Heart right ventricle (tissue), 16 donors: ENCODE measurements at regions not wholly inside any gene's neighbourhood (a gene's known extent, or its start where the extent isn't known, plus 50 kb on each side); places are given as distances from the start of the nearest gene placed in this dataset.

Source experiments
- ATAC-seq, 8 donors: fragments of 200-7000 bp; cut with Tn5 transposase; one replicate each; pipeline ENCODE4 v1.9.1; 2020; ENCODE audit warnings: mild to moderate bottlenecking in 8 of 8, moderate library complexity in 8 of 8, moderate number of reproducible peaks in 1 of 8
- DNase-seq, 2 donors: peaks; one replicate each; pipeline ENCODE4 v3.0.0-alpha.2; 2020
- H3K27ac ChIP-seq, 10 donors: fragments of 200-600 bp; sonication (generic) in 2 of 10; one replicate each; pipeline versions ENCODE4 v1.5.0 to v1.8.0; 2020 to 2022; ENCODE audit warnings: mild to moderate bottlenecking in 3 of 10
- H3K27me3 ChIP-seq, 7 donors: fragments of 200-600 bp; one replicate each; pipeline ENCODE4 v1.8.0; 2021 to 2022; ENCODE audit warnings: mild to moderate bottlenecking in 2 of 7
- H3K36me3 ChIP-seq, 9 donors: fragments of 200-600 bp; sonication (generic) in 1 of 9; one replicate each; pipeline versions ENCODE4 v1.5.0 to v1.8.0; 2020 to 2022; ENCODE audit warnings: mild to moderate bottlenecking in 2 of 9
- H3K4me1 ChIP-seq, 9 donors: fragments of 200-600 bp; sonication (generic) in 1 of 9; one replicate each; pipeline versions ENCODE4 v1.5.0 to v1.8.0; 2020 to 2022; ENCODE audit warnings: mild to moderate bottlenecking in 4 of 9
- H3K4me3 ChIP-seq, 10 donors: fragments of 200-600 bp; sonication (generic) in 2 of 10; one replicate each; pipeline versions ENCODE4 v1.5.0 to v1.8.0; 2020 to 2022; ENCODE audit warnings: mild to moderate bottlenecking in 7 of 10, moderate library complexity in 2 of 10
- H3K9me3 ChIP-seq, 11 donors: fragments of 200-600 bp in 10 of 11; sonication (generic) in 2 of 11; one replicate each; pipeline versions ENCODE4 v1.5.0 to v1.8.0; 2013 to 2022; ENCODE audit warnings: mild to moderate bottlenecking in 2 of 11, control low read depth in 1 of 11, moderate library complexity in 1 of 11
- WGBS, 2 donors: extraction: QIAGEN DNeasy Blood & Tissue Kit; methylation state at CpG; one replicate each; pipeline ENCODE4 v1.1.7; 2013; ENCODE audit warnings: inconsistent platforms in 1 of 2; 5-methylcytosine and 5-hydroxymethylcytosine counted together
- intact Hi-C, 10 donors: fragments of 100-400 bp; cut with DNase I; formaldehyde crosslinking; loops; one replicate each; pipeline versions ENCODE4 v1.11.1 to v1.14.2; 2022
- TF ChIP-seq, protein P1 (sequence below), 9 donors: fragments of 200-600 bp; sonication (generic) in 2 of 9; IDR thresholded peaks; one replicate each; pipeline versions ENCODE4 v1.5.0 to v1.8.0; 2021 to 2022; ENCODE audit warnings: antibody characterized with exemption in 9 of 9, mild to moderate bottlenecking in 5 of 9, moderate library complexity in 1 of 9
- donor health status: Arrhythmogenic right ventricular cardiomyopathy.
- donor health status: ischemic (EF 13 %, LVEDD 7.1; RV severe dilation, severe dysfunction).
- donor health status: healthy with polysubstance abuse.
- donor health status: DM: no; HTN: yes; CAD: no.
- donor health status: DM: no; HTN: no; CAD: no.
- donor health status: ischemic (EF 25% LVEDD 6.9; RV normal size, moderate dysfunction).
- donor health status: ischemic (EF 25% LVEDD 5.7; RV mildly dilated, moderate dysfunction).
- donor health status: healthy.
- donor health status: DM: yes; HTN: yes; CAD: no.
- donor health status: Ischemic cardiomyopathy.
- donor health status: ischemic (EF 35%, LVEDD 5.7; RV mildly dilated, moderate dysfunction).
- donor health status: nonischemic (EF 11% LVEDD 7.7; RV severe dilation, severe dysfunction).
- donor health status: DM: yes; HTN: yes; CAD: no.
- donor health status: PGD.
- donor health status: ischemic (EF 29% LVEDD 5.4; RV normal size, mild dysfunction).
- donor health status: nonischemic (EF 23%, LVEDD 6.1; RV moderate dilation, normal function).

DNA sequence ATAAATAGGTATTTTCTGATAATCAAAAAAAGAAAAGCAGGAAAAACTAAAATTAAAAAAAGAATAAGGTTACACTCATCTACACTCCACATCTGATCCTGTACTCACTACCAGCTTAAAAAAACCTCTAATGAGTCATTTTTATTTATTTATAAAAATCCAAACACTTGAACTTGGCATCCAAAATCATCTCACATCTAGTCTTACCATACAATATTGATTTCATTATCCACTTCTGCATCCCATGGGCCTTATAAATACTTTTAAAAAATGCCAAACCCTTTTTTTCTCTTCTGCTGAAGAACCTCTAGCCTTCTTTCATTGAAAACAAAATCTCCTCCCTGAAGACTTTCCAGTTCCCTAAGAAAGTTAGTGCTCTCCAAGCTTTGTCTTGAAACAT lies 109.7 kb downstream of the TMTC3 start:
- TF ChIP-seq, protein P1, sequence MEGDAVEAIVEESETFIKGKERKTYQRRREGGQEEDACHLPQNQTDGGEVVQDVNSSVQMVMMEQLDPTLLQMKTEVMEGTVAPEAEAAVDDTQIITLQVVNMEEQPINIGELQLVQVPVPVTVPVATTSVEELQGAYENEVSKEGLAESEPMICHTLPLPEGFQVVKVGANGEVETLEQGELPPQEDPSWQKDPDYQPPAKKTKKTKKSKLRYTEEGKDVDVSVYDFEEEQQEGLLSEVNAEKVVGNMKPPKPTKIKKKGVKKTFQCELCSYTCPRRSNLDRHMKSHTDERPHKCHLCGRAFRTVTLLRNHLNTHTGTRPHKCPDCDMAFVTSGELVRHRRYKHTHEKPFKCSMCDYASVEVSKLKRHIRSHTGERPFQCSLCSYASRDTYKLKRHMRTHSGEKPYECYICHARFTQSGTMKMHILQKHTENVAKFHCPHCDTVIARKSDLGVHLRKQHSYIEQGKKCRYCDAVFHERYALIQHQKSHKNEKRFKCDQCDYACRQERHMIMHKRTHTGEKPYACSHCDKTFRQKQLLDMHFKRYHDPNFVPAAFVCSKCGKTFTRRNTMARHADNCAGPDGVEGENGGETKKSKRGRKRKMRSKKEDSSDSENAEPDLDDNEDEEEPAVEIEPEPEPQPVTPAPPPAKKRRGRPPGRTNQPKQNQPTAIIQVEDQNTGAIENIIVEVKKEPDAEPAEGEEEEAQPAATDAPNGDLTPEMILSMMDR (IDR thresholded peaks at IDR 0.05) = no peak
- Histone ChIP-seq H3K4me1 (no peaks in the 10 kb centered on the region), H3K27me3 (no peaks in the 10 kb centered on the region), H3K9me3 (no peaks in the 10 kb centered on the region), H3K27ac (no peak overlapping the region), H3K36me3 (no peaks in the 10 kb centered on the region), H3K4me3 (no peak overlapping the region)
- intact Hi-C loops = no loop called here
- no peak for DNase-seq
- ATAC-seq = no peak

DNA sequence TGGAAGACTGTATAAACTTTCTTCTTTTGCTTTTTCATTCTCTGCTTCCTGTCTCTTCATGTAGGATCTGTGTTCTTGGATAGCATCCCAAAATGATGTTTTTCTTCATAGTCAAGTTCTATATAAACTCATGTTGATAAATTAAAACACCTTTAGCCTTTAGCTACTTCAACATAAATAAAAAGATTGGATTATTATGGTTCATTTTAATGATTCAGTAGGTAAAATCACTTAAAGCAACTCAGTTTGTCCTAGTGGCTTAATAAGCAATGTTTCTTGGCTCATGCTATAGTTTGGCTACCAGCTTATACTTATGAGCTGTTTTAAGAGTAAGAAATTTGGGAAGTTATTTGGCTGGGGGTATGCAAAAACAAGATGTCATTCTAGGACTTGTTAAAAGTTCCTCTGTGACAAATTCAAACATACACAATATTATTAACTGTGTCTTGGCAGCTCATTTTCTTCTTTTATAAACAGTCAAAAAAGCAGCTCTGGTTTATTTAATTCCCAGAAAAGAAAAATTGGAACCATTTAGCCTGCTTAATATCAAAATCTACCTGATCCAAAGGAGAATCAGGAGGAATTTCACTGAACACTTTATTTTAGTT lies 111.4 kb downstream of the TMTC3 start:
- Histone ChIP-seq H3K4me3 (no peak overlapping the region), H3K36me3 (no peaks in the 10 kb centered on the region), H3K9me3 (no peaks in the 10 kb centered on the region), H3K27me3 (no peaks in the 10 kb centered on the region), H3K4me1 (no peaks in the 10 kb centered on the region), H3K27ac (no peak overlapping the region)
- ATAC-seq (no peak), DNase-seq (no peak)
- TF ChIP-seq, protein P1 (IDR thresholded peaks at IDR 0.05) = no peak
- intact Hi-C loops = no loop called here

DNA sequence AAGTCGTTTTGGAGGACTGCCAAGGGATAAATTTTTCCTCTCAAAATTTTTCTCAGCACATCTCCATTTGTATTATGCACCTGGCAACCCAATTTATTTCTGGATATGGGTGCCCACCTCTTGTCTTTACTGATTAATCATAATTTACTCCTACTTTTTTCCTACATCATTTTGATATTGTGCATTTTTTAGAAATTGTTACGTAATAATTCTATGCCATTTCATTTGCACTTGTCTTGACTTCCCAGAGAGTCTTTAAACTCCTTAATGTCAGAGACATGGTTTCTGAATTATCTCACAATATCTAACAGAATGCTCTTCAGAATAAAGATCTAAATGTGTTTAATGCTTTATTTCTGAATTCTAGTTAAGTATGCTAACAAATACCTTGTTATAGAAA lies 113.1 kb downstream of the TMTC3 start:
- intact Hi-C loops = no loop called here
- TF ChIP-seq, protein P1 (IDR thresholded peaks at IDR 0.05) = no peak
- ATAC-seq = no peak

DNA sequence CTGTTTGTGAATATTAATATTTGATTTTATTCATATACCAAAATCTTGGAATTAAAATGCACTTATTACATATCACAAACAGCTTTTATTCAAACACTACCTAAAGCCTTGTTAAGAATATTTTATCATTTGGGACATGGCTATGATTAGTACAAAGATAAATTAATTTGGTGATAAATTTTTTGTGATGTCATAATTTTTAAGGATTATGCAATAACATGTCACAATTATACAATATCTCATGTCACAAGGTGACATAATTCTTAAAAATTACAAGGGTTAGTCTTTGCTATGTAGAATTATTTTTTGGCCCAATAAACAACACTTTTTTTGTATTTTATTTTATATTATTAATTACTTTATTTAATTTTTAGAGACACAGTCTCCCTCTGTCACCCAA lies 113.7 kb downstream of the TMTC3 start:
- H3K4me3 ChIP-seq = no peak overlapping the region
- intact Hi-C loops = no loop called here
- TF ChIP-seq, protein P1 (IDR thresholded peaks at IDR 0.05) = no peak
- ATAC-seq (no peak), DNase-seq (no peak)
- no peaks in the 10 kb centered on the region for H3K4me1 ChIP-seq
- no peaks in the 10 kb centered on the region for H3K9me3 ChIP-seq
- no peaks in the 10 kb centered on the region for H3K27me3 ChIP-seq
- H3K27ac ChIP-seq = no peak overlapping the region
- no peaks in the 10 kb centered on the region for H3K36me3 ChIP-seq

More for the DNA sequence above, 113.1 kb downstream of the TMTC3 start:
- H3K4me3 ChIP-seq = no peak overlapping the region
- WGBS, 2 donors = 86 to 89% methylated on average over 2 of the region's 2 CpGs
- DNase-seq = no peak
- H3K9me3 ChIP-seq = no peaks in the 10 kb centered on the region
- H3K4me1 ChIP-seq = no peaks in the 10 kb centered on the region
- H3K36me3 ChIP-seq = no peaks in the 10 kb centered on the region
- H3K27me3 ChIP-seq = no peaks in the 10 kb centered on the region
- H3K27ac ChIP-seq = no peak overlapping the region
